HG02763 (cell line): ENCODE measurements at regions not wholly inside any gene's neighbourhood (a gene's known extent, or its start where the extent isn't known, plus 50 kb on each side); places are given as distances from the start of the nearest gene placed in this dataset.

Experiments used
- ATAC-seq: cut with Tn5 transposase; IDR thresholded peaks from one replicate; pipeline ENCODE4 v1.9.1; 2021; ENCODE audit warnings: mild to moderate bottlenecking, moderate library complexity; ENCODE audit not compliant: unreplicated experiment

GRCh38 chr1:170863621-170864020 lies 71.7 kb upstream of the MROH9 start:
- no peak for ATAC-seq

- ATAC-seq = no peak
These were observed 71.1 kb upstream of the MROH9 start for GRCh38 chr1:170864238-170864637.

- no peak for ATAC-seq
These were observed 70.3 kb upstream of the MROH9 start for GRCh38 chr1:170864876-170865538.

- ATAC-seq = no peak
These were observed 68.7 kb upstream of the MROH9 start for GRCh38 chr1:170866646-170867045.

GRCh38 chr1:170871868-170872267 lies 63.5 kb upstream of the MROH9 start:
- no peak for ATAC-seq

- ATAC-seq = no peak
These were observed 62.7 kb upstream of the MROH9 start for GRCh38 chr1:170872663-170873062.

- no peak for ATAC-seq
These were observed 60.7 kb upstream of the MROH9 start for GRCh38 chr1:170874671-170875070.

- ATAC-seq = no peak
These were observed 53.8 kb upstream of the MROH9 start for GRCh38 chr1:170881268-170882265.
